Stimulated activated CD4-positive, alpha-beta T cell treated with anti-CD3 and anti-CD28 coated beads, Interleukin-12 subunit alpha, Interleukin-12 subunit beta, amount 100 ng/mL, for 4 hours (primary cell): ENCODE measurements at regions not wholly inside any gene's neighbourhood (a gene's known extent, or its start where the extent isn't known, plus 50 kb on each side); places are given as distances from the start of the nearest gene placed in this dataset.

Source experiments
- DNase-seq: peaks from one replicate; pipeline ENCODE4 v3.0.0-alpha.2; 2020

- DNase-seq = no peak
Observed at GRCh38 chr2:181771356-181771755, 91.0 kb upstream of the NEUROD1 start.

- DNase-seq = no peak
Observed at GRCh38 chr2:181772334-181772733, 92.0 kb upstream of the NEUROD1 start.

- no peak for DNase-seq
Observed at GRCh38 chr2:181772777-181773176, 92.5 kb upstream of the NEUROD1 start.

- DNase-seq = no peak
Observed at GRCh38 chr2:181774685-181775084, 94.4 kb upstream of the NEUROD1 start.

GRCh38 chr2:181776336-181776735 is 96.0 kb upstream of the NEUROD1 start:
- no peak for DNase-seq

- DNase-seq = no peak
Observed at GRCh38 chr2:181777734-181778133, 97.4 kb upstream of the NEUROD1 start.

- DNase-seq = no peak
Observed at GRCh38 chr2:181778621-181779201, 98.4 kb upstream of the NEUROD1 start.

GRCh38 chr2:181779288-181780021 is 99.1 kb upstream of the NEUROD1 start:
- DNase-seq = no peak

GRCh38 chr2:181780047-181780651 is 99.8 kb upstream of the NEUROD1 start:
- DNase-seq = no peak

- no peak for DNase-seq
Observed at GRCh38 chr2:181780657-181781056, 100.3 kb upstream of the NEUROD1 start.

- DNase-seq = no peak
Observed at GRCh38 chr2:181781078-181781786, 100.9 kb upstream of the NEUROD1 start.

- no peak for DNase-seq
Observed at GRCh38 chr2:181782660-181783059, 102.3 kb upstream of the NEUROD1 start.

- no peak for DNase-seq
Observed at GRCh38 chr2:181784556-181784955, 104.2 kb upstream of the NEUROD1 start.

GRCh38 chr2:181785691-181786344 is 105.5 kb upstream of the NEUROD1 start:
- DNase-seq = no peak

- DNase-seq = no peak
Observed at GRCh38 chr2:181786371-181787228, 104.9 kb upstream of the ITPRID2 start.

GRCh38 chr2:181787310-181788048 is 104.1 kb upstream of the ITPRID2 start:
- DNase-seq = no peak

GRCh38 chr2:181788897-181789555 is 102.5 kb upstream of the ITPRID2 start:
- no peak for DNase-seq

GRCh38 chr2:181789827-181790448 is 101.6 kb upstream of the ITPRID2 start:
- no peak for DNase-seq

- DNase-seq = no peak
Observed at GRCh38 chr2:181790716-181791649, 100.5 kb upstream of the ITPRID2 start.
